Testis (tissue), 2 donors: ENCODE measurements at regions not wholly inside any gene's neighbourhood (a gene's known extent, or its start where the extent isn't known, plus 50 kb on each side); places are given as distances from the start of the nearest gene placed in this dataset.

ENCODE experiments used
- POLR2A ChIP-seq: fragments of 450-650 bp; IDR thresholded peaks from one replicate; pipeline ENCODE4 v1.6.1; 2017; ENCODE audit warnings: antibody characterized with exemption, mild to moderate bottlenecking, moderate library complexity
- TF ChIP-seq, protein P1 (sequence below), 3 experiments: fragments of 450-650 bp in 2 of 3; fragments of 200-600 bp in 1 of 3; sonication (generic) in 1 of 3; IDR thresholded peaks; one replicate each; pipeline ENCODE4 v1.5.1; 2016 to 2019; ENCODE audit warnings: antibody characterized with exemption in 3 of 3, mild to moderate bottlenecking in 2 of 3, moderate library complexity in 1 of 3

GRCh38 chr3:110413266-110413665, 658.4 kb upstream of the NECTIN3 start:
- TF ChIP-seq, protein P1, sequence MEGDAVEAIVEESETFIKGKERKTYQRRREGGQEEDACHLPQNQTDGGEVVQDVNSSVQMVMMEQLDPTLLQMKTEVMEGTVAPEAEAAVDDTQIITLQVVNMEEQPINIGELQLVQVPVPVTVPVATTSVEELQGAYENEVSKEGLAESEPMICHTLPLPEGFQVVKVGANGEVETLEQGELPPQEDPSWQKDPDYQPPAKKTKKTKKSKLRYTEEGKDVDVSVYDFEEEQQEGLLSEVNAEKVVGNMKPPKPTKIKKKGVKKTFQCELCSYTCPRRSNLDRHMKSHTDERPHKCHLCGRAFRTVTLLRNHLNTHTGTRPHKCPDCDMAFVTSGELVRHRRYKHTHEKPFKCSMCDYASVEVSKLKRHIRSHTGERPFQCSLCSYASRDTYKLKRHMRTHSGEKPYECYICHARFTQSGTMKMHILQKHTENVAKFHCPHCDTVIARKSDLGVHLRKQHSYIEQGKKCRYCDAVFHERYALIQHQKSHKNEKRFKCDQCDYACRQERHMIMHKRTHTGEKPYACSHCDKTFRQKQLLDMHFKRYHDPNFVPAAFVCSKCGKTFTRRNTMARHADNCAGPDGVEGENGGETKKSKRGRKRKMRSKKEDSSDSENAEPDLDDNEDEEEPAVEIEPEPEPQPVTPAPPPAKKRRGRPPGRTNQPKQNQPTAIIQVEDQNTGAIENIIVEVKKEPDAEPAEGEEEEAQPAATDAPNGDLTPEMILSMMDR (IDR thresholded peaks at IDR 0.05) = no peak
- TF ChIP-seq POLR2A = no peak
